ENCODE measurements at regions not wholly inside any gene's neighbourhood (a gene's known extent, or its start where the extent isn't known, plus 50 kb on each side); places are given as distances from the start of the nearest gene placed in this dataset.

- TF ChIP-seq REST (IDR thresholded peaks at IDR 0.05; ENCODE audit: insufficient read depth in 1 of 2, low read depth in 2 of 2, low read length in 2 of 2) = no peak
- no peak for TF ChIP-seq FOXP2 (optimal IDR thresholded peaks at IDR 0.05; ENCODE audit: borderline replicate concordance, extremely low read depth, extremely low read length, insufficient read depth)
- TF ChIP-seq TAF1 (IDR thresholded peaks at IDR 0.05; ENCODE audit: borderline replicate concordance, insufficient read depth, low read length) = no peak
- TF ChIP-seq SIN3A (IDR thresholded peaks at IDR 0.05; ENCODE audit: borderline replicate concordance, insufficient read depth, low read length) = no peak
- TF ChIP-seq POLR2AphosphoS5 (IDR thresholded peaks at IDR 0.05; ENCODE audit: low read depth, low read length) = no peak
Measured at GRCh38 chr7:45509222-45509621, 64.9 kb upstream of the ADCY1 start.

GRCh38 chr7:45511721-45512597 lies 62.2 kb upstream of the ADCY1 start:
- TF ChIP-seq FOXP2 (optimal IDR thresholded peaks at IDR 0.05; ENCODE audit: borderline replicate concordance, extremely low read depth, extremely low read length, insufficient read depth) = no peak
- TF ChIP-seq TAF1 (IDR thresholded peaks at IDR 0.05; ENCODE audit: borderline replicate concordance, insufficient read depth, low read length) = no peak
- TF ChIP-seq POLR2AphosphoS5 (IDR thresholded peaks at IDR 0.05; ENCODE audit: low read depth, low read length) = no peak
- TF ChIP-seq SIN3A (IDR thresholded peaks at IDR 0.05; ENCODE audit: borderline replicate concordance, insufficient read depth, low read length) = no peak
- TF ChIP-seq REST (IDR thresholded peaks at IDR 0.05; ENCODE audit: insufficient read depth in 1 of 2, low read depth in 2 of 2, low read length in 2 of 2) = no peak

- no peak for TF ChIP-seq POLR2AphosphoS5 (IDR thresholded peaks at IDR 0.05; ENCODE audit: low read depth, low read length)
- TF ChIP-seq TAF1 (IDR thresholded peaks at IDR 0.05; ENCODE audit: borderline replicate concordance, insufficient read depth, low read length) = no peak
- TF ChIP-seq SIN3A (IDR thresholded peaks at IDR 0.05; ENCODE audit: borderline replicate concordance, insufficient read depth, low read length) = no peak
- TF ChIP-seq REST (IDR thresholded peaks at IDR 0.05; ENCODE audit: insufficient read depth in 1 of 2, low read depth in 2 of 2, low read length in 2 of 2) = no peak
- TF ChIP-seq FOXP2 (optimal IDR thresholded peaks at IDR 0.05; ENCODE audit: borderline replicate concordance, extremely low read depth, extremely low read length, insufficient read depth) = no peak
Measured at GRCh38 chr7:45514944-45515343, 59.2 kb upstream of the ADCY1 start.

GRCh38 chr7:45515346-45515745 lies 58.8 kb upstream of the ADCY1 start:
- TF ChIP-seq FOXP2 (optimal IDR thresholded peaks at IDR 0.05; ENCODE audit: borderline replicate concordance, extremely low read depth, extremely low read length, insufficient read depth) = no peak
